Eye (tissue), 1 donor: ENCODE measurements at regions not wholly inside any gene's neighbourhood (a gene's known extent, or its start where the extent isn't known, plus 50 kb on each side); places are given as distances from the start of the nearest gene placed in this dataset.
A peak's percentile ranks its signal among the peaks of the same experiment; 100 is the strongest.
"Not testable (repeated sequence)": the region's sequence is repeated elsewhere in the genome, so short reads cannot be mapped to it uniquely, and the experiment has no call there.

ENCODE experiments used
- DNase-seq: peaks from one replicate; pipeline ENCODE4 v3.0.0-alpha.2; 2015

DNA sequence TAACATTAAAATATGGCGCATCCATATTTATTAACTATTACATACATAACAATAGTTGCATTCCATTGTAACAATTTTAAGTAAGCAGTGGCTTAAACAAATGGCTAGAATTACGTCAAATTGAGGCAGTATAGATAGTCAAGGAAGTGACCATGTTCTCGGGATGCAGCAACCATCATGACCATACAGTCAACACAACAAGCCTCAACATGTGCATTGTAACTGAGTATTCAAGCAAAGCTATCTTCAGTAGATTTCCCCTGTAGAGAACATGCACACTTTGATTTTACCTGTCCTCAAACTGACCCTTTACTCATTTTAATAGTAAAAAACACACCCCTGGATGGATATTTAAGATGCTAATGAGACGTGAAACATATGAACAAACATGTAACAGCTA lies 356.4 kb downstream of the HINT1 start:
- no peak for DNase-seq

DNA sequence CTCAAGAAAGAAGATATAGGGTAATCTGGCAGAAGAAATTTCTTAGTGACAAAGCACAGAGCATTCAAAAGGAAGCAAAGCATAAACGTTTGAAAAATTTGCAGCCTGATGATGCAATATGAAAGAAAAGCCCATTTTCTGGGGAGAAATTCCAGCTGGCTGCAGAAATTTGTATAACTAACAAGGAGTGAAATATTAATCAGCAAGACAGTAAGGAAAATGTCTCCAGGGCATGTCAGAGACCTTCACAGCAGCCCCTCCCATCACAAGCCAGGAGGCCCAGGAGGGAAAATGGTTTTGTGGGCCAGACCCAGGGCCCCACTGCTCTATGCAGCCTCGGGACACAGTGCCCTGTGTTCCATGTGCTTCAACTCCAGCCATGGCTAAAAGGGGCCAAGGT lies 359.4 kb downstream of the HINT1 start:
- DNase-seq = no peak

DNA sequence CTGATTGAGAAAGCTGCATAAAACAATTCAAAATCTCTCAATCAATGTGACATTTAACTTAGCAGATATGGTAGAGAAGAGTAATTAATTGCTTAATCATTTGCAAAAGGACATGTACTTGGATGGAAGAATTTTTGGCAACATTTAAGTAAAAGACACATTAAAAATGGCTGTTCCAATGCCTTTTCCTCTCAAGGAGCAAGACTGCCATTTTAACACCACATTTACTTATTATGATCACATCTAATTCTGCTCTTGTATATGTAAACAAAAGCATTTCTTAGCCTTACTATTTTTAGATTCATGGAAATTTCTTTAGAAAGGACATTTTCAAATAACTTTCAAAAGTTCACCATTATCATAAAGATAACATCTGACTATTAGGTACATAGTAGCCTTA lies 360.0 kb downstream of the HINT1 start:
- DNase-seq = no peak

DNA sequence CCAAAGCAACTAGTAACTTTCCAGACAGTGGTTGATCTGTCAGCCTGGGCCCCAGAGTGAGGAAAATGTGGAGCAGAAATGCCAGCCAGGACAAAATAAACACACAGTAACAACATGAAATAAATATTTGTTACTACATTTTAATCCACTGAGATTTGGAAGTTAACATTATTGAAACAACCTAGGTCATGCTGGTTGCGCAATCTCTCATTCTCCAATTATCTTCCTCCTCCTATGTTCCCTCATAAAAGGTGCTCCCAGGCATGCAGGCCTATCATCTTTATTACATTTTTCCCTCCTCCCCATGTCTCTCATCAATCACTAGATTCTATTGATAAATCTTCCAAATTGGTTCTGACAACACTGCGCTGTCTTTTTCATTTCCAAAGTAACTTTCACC lies 363.1 kb downstream of the HINT1 start:
- no peak for DNase-seq

DNA sequence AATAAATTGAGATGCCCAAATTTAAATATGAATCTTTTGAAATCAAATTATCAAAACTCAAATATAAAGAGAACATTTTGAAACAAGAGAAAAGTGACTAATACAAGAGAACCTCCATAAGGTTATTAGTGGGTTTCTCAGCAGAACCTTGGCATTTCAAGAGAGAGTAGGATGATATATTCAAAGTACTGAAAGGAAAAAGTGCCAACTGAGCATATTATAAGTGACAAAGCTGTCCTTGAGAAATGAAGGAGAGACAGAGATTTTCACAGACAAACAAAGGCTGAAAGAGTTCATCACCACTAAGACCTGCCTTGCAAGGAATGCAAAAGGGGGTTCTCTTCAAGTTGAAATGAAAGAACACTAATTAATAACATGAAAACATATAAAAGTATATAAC lies 366.0 kb downstream of the HINT1 start:
- DNase-seq = no peak

DNA sequence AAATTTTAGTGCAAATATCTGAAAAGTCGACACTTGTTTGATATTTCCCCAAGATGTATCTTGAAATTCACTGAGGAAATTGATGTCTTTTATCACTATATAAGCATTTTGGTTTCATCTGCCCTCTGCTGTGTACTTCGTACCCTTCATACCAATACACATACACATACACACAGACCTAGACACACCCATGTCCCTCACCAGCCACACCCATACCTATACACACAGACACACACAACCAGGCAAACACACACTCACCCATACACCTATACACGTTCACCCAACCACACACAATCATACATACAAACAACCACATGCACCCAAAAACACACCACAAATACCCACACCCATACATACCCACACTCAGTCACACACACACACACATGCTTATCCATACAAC lies 367.8 kb downstream of the HINT1 start:
- DNase-seq = no peak

DNA sequence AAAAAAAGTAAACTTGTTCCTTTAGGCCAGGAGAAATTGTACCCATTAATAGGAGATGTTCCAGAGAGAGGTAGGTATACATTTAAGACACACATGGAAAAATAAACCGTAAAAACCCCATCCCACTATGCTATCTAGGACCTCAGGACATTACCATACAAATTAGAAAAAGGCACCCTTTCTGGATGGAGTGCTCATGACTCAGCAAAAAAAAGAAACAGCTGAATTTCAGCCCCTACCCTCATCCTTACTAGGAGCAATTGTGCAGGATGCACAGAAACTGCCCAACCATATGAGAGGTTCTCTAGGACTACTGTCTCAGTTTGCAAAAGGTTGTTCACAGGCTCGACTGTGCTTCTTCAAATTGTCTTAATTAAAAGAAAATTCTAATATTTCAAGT lies 368.2 kb downstream of the HINT1 start:
- DNase-seq = no peak

DNA sequence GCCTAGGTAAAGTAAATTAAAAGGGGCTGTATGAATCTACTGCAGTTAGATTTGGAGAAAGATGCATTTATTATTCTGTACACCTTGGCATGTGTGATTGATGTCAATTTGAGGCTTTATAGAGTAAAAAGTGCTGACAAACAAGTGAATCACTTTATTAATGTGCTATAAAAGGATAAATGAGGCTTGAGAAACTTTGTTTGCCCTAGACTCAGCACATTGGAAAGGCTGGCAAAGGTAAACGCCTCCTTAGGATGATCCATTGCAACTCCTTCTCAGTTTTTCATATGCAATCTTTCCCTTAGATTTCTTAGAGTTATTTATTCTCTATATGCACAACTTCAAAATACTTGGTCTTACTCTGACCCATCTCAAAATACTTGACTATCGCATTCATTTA lies 369.0 kb downstream of the HINT1 start:
- no peak for DNase-seq

DNA sequence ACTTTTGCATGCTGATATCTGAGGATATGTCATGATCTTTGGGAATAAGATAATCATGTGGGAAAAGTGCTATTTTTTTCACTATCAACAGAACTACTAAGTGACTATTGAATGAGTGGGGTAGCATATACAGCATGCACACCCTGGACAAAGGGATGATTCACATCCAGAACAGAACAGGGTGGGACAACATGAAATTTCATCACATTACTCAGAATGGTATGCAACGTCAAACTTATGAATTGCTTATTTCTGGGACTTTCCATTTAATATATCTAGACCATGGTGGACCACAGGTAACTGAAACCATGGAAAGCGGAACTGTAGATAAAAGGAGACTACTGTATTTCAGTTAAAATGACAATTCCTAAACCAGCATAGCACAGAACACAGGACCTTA lies 370.0 kb downstream of the HINT1 start:
- DNase-seq = no peak

DNA sequence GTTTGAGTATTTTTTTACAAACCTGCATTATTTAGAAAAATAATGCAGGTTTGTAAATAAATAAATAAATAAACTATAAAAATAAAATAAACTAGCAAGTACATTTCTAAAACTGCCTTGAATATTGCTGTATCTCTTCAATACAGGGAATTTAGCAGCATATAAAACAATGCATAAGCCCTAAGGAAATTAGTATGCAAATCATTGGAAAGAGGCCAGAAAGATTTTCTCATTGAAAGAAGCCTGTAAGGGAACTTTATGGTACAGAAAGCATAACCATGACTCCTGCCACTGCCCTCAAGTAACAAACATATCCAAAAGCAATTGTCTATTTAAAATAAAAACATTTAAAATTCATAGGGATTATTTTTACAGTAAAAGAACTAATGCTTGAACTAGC lies 387.3 kb downstream of the HINT1 start:
- no peak for DNase-seq

DNA sequence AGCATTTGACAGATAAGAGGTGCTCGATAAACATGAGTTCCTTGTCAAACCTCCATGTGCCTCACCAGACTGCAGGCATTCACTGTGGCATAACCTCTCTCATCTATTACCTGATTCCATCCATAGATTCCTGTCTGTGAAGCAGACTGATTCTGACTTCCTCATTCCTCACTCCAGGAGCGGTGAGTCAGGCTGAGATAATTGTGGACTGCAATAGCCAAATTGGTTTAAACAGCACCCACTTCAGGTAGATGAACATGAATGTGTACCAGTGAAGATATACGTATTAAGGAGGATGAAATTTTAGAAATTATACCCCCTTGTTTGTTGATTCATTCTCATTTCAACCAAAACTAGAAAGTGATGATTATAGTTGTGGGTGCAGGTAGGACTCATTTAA lies 391.2 kb downstream of the HINT1 start:
- DNase-seq = no peak

DNA sequence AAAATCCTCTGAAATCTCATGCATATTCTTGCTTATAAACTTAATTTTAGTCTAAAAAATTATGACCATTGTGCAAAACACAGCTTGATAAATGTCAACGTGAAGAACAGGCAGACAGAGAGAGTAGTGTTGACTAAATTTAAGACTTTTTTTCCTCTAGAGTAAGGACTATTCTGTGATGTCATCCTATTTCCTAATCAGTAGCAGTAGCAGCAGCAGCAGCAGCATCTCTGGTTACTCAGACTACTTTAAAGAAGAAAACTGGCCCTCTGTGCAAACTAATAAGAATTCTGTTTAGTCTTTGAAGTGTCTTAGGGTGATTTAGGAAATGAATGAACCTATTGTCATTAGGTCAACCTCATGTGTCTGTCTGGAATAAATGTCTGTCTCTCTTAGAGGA lies 403.0 kb downstream of the HINT1 start:
- no peak for DNase-seq

DNA sequence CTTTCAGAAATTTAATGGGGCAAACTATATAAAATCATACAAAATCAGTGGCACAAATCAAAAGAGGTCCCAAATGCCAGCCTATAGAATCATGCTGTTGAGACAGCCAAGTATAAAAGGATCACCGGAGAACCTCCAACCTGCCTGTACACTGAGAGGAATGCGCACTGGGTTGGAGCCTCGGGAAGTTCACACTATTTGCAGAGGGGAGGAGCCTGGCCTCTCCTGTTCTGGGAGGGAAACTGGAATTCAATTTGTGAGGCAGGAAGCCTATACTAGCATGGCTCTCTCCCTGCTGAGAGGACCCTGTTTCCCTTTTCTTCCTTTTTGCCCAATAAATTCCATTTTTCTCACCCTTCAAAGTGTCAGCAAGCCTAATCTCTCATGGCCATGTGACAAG lies 406.0 kb downstream of the HINT1 start:
- DNase-seq = no peak

DNA sequence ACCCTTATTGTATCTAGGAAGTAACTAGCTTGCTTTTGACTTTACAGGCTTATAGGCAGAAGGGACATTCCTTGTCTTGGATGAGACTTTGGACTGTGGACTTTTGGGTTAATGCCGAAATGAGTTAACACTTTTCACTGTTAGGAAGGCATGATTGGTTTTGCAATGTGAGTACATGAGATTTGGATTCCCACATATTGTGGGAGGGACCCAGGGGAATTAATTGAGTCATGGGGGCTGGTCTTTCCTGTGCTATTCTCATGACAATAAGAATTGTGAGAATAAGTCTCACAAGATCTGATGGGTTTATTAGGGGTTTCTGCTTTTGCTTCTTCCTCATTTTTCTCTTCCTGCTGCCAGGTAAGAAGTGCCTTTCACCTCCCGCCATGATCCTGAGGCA lies 417.5 kb downstream of the HINT1 start:
- no peak for DNase-seq

DNA sequence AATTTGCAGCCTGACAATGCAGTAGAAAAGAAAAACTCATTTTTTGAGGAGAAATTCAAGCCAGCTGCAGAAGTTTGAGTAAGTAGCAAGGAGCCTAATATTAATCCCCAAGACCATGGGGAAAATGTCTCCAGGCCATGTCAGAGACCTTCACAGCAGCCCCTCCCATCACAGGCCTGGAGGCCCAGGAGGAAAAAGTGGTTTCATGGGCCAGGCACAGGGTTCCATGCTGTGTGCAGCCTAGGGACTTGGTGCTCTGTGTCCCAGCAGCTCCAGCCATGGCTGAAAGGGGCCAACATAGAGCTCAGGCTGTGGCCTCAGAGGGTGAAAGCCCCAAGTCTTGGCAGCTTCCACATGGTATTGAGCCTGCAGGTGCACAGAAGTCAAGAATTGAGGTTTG lies 418.4 kb downstream of the HINT1 start:
- DNase-seq = not testable (repeated sequence)

DNA sequence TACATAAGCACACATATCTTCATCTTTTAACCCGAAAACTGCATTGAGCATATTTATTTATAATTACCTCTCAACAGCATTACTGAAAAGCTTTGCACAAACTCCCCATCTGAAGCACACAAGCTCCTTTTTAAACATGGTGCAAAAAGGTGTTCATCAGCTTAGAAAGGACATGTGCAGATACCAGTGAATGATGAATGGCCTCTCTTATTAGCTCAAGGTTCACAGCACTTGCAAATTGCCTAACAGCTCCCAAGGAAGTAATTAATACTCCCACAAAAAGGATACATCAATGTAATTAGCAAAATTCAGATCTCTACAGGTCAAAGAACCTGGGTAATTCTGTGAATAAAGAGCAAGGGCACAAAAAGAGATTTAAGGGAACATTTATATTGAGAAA lies 422.0 kb downstream of the HINT1 start:
- no peak for DNase-seq

DNA sequence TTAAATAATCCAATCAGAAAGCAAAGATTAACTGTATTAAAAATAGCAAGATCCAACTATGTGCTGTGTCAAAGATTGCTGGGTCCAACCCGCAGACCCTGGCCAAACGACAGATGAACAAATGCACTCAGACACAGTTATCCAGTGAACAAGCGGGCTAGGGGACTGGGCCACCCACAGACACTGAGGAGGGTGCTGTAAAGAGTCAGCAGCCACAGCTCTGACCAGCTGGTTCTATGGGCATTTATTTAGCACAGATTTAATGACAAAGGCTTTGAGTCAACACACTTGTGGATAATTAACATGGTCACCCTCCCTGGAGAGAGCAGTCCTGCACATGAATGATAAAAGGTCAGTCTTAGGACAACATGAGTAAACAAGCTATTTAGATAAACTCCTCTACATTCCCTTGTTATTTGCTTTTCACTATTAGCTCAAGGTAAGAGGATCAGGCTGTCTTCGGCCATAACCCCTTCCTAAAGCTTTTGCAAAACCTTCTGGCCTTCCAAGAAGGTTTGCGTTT lies 424.9 kb downstream of the HINT1 start:
- no peak for DNase-seq

DNA sequence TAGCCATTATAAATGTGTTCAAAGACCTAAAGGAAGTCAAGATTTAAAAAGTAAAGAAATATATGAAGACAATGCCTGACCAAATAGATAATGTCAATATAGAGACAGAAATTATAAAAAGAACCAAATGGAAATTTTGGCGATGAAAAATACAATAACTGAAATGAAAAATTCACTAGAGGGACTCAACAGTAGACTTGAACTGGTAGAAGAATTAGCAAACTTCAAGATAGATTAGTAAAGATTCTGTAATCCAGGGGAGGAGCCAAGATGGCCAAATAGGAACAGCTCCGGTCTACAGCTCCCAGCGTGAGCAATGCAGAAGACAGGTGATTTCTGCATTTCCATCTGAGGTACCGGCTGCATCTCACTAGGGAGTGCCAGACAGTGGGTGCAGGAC lies 433.2 kb downstream of the HINT1 start:
- DNase-seq = no peak

DNA sequence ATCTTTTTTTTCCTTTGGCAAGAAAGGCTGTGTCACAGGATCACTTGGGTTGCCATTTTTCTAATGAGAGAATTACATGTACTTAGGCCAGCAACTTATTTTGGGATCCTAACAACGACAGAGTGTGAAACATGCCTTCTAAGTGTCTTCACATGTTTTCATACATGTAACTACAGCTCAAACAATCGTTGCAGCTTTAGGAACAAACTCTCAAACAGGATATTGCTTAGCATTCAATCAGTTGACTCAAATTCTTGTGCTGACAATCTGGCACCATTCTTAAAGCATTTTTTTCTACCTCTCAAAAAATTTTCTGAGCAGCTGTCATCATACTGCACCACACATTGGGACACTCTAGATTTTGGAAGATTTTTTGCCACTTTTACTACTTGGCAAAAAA lies 435.5 kb downstream of the HINT1 start:
- DNase-seq = no peak

DNA sequence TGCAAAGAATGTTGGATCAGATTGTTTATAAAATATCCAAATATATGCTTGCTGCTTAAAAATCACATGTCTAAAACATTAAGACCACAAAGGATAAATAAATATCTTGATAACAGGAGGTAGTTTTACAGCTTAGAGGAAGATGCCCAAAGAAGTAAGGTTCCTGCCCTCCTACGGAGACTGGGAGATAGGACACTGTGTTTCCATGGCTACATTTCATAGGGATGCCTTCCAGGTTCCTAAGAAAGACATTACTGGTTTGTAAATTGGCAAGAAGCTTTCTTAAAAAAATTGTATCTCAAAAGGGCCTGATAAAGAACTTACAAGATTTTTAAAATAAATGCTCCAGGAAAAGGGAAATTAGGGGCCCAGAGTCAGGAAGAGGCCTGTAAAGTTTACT lies 437.2 kb downstream of the HINT1 start:
- DNase-seq = no peak

DNA sequence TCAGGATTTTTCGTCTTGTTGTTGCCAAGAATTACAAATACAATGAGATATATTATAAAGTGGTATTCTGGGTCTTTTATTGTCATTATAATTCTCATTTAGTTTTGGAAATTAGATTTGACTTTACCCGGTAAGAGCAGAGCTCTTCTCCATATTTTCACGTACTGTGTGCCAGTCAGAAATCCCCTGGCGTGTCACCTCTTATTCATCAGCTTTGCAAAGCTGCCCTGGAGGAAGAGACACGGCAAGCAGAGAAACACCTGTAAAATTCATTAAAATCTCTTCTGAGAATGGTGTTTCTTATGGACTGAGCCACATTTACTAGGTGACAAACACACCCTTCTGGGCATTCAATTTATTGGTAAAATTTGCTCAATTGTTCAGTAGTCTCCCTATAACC lies 440.4 kb downstream of the HINT1 start:
- DNase-seq = peak; percentile 5

DNA sequence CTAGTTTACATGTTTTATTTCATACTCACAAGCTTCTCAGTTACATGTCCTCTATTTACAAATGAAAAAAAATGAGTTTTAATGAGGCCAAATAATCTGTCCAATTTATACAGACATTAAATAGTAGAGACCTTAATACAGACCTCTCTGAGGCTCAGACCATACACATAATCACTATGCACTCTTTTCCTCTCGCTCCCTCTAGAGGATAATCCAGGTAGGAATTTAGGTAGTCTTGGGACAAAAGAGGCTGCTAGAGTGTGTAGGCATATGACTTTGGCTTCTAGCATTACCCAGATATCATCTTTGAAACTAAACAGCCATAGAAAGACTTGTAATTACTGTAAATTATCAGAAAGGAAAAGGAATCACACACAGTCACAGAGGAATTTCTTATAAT lies 444.7 kb downstream of the HINT1 start:
- peak; percentile 73 for DNase-seq

DNA sequence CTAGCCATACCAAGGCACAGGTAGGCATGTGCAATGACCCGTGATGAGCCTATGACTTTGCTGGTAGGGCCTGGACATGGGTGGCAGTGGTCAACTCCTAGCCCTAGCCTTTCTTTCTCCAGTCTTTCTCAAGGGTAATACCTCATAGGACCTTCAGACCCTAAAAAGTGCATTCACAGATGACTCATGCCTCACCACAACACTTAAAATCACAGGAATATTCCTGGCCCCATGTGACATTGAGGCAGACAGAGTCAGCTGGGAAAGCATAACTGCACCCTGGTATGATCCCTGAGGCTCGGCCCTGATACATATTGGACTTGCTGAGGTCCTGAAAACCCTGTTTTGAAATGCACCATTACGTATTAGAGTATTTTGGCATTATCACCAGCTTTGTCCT lies 449.5 kb downstream of the HINT1 start:
- no peak for DNase-seq

DNA sequence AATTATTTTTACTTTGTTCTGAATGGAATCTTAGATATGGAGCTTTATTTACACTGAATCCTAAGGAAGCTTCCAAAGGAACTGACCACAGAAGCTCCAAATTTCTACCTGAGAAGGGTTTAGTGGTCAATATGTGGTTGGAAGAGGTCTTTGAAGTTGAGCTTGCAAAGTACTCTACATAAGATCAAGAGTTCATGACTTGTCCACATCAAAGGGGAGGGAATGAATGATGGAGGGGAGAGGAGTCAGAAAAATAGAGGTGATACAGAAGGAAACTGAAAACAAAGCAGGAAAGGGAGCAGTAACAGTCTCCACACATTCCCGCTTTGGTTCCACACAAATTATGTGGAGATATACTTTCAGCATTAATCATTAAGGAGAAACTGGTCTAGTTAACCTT lies 450.9 kb downstream of the HINT1 start:
- no peak for DNase-seq

DNA sequence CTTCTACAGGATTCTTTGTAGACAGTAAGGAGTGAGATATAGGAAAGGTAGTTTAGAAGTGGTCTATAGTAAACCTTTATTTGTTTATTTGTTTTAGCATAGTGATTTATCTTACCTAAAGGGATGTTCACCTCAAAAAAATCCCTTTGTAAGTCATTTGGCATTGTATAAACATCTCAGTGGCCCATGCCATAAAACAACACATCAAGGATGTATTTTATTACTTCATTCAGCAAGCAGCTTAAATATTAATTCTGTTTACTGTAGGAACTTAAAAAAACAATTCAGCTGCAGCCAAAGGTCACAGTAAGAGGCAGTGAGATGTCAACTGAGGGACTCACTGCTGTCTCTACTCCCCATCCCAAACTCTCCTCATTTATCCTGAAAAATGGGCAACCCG lies 452.7 kb downstream of the HINT1 start:
- DNase-seq = no peak

DNA sequence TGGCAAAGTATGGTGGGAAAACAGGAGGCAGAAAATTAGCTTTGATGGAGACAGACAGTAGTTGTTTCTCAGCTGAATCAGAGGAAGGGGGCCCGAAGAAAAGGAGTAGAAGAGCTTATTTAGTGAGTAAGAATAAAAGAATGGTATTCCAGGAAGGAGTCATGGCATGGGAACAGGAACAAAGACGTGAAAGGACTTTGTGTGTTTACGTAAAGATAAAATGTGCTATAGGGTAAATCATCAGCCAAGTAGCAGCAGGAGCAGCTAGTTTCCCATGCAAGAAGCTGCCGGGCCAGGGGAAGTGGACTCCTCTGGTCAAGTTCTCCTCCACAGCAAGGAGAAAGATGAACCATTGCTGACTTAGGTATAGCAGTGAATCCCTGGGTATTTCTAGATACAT lies 454.5 kb downstream of the HINT1 start:
- no peak for DNase-seq
